Suprapubic skin (tissue), 4 donors: ENCODE measurements at regions not wholly inside any gene's neighbourhood (a gene's known extent, or its start where the extent isn't known, plus 50 kb on each side); places are given as distances from the start of the nearest gene placed in this dataset.

Experiments
- DNase-seq, 2 donors: peaks; one replicate each; pipeline ENCODE4 v3.0.0-alpha.2; 2019; ENCODE audit warnings: low spot score in 2 of 2
- H3K27ac ChIP-seq: fragments of 200-600 bp; sonication (generic); one replicate; pipeline ENCODE4 v1.5.1; 2019
- H3K27me3 ChIP-seq: fragments of 200-600 bp; sonication (generic); one replicate; pipeline ENCODE4 v1.5.1; 2019
- H3K36me3 ChIP-seq: fragments of 200-600 bp; sonication (generic); one replicate; pipeline ENCODE4 v1.5.1; 2019
- H3K4me1 ChIP-seq: fragments of 200-600 bp; sonication (generic); one replicate; pipeline ENCODE4 v1.5.1; 2019
- H3K4me3 ChIP-seq: fragments of 200-600 bp; sonication (generic); one replicate; pipeline ENCODE4 v1.5.1; 2019; ENCODE audit warnings: mild to moderate bottlenecking
- H3K9me3 ChIP-seq: fragments of 200-600 bp; sonication (generic); one replicate; pipeline ENCODE4 v1.5.1; 2019
- EP300 ChIP-seq: sonication (generic); formaldehyde crosslinking; IDR thresholded peaks from one replicate; pipeline ENCODE4 v1.6.1; 2017; ENCODE audit warnings: antibody characterized with exemption
- POLR2A ChIP-seq, 2 donors: fragments of 450-650 bp; IDR thresholded peaks; one replicate each; pipeline ENCODE4 v1.6.1; 2017; ENCODE audit warnings: antibody characterized with exemption in 2 of 2, mild to moderate bottlenecking in 2 of 2, moderate library complexity in 2 of 2
- POLR2AphosphoS5 ChIP-seq, 3 donors: sonication (generic); formaldehyde crosslinking; IDR thresholded peaks; one replicate each; pipeline ENCODE4 v1.6.1; 2017; ENCODE audit warnings: antibody characterized with exemption in 3 of 3
- WGBS: methylation state at CpG from one replicate; pipeline ENCODE4 v1.1.5; 2018; 5-methylcytosine and 5-hydroxymethylcytosine counted together
- TF ChIP-seq, protein P1 (sequence below), 2 donors: fragments of 200-600 bp in 1 of 2; fragments of 450-650 bp in 1 of 2; sonication (generic) in 1 of 2; IDR thresholded peaks; one replicate each; pipeline ENCODE4 v1.5.1; 2016 to 2019; ENCODE audit warnings: antibody characterized with exemption in 2 of 2, mild to moderate bottlenecking in 1 of 2, moderate library complexity in 1 of 2

- H3K36me3 ChIP-seq = no peaks in the 10 kb centered on the region
- H3K4me1 ChIP-seq = peaks cover 12% of the 10 kb centered on the region
- H3K4me3 ChIP-seq = no peak overlapping the region
- H3K9me3 ChIP-seq = no peaks in the 10 kb centered on the region
- H3K27ac ChIP-seq = no peak overlapping the region
- H3K27me3 ChIP-seq = no peaks in the 10 kb centered on the region
- TF ChIP-seq POLR2A (IDR thresholded peaks at IDR 0.05) = no peak
- TF ChIP-seq, protein P1, sequence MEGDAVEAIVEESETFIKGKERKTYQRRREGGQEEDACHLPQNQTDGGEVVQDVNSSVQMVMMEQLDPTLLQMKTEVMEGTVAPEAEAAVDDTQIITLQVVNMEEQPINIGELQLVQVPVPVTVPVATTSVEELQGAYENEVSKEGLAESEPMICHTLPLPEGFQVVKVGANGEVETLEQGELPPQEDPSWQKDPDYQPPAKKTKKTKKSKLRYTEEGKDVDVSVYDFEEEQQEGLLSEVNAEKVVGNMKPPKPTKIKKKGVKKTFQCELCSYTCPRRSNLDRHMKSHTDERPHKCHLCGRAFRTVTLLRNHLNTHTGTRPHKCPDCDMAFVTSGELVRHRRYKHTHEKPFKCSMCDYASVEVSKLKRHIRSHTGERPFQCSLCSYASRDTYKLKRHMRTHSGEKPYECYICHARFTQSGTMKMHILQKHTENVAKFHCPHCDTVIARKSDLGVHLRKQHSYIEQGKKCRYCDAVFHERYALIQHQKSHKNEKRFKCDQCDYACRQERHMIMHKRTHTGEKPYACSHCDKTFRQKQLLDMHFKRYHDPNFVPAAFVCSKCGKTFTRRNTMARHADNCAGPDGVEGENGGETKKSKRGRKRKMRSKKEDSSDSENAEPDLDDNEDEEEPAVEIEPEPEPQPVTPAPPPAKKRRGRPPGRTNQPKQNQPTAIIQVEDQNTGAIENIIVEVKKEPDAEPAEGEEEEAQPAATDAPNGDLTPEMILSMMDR (IDR thresholded peaks at IDR 0.05) = no peak
- no peak for TF ChIP-seq EP300
- TF ChIP-seq POLR2AphosphoS5 (IDR thresholded peaks at IDR 0.05) = no peak
- 84% methylated on average over 6 of the region's 6 CpGs for WGBS
- DNase-seq = no peak
Measured at GRCh38 chr10:113986316-113986715, 57.4 kb upstream of the ADRB1 start.

DNA sequence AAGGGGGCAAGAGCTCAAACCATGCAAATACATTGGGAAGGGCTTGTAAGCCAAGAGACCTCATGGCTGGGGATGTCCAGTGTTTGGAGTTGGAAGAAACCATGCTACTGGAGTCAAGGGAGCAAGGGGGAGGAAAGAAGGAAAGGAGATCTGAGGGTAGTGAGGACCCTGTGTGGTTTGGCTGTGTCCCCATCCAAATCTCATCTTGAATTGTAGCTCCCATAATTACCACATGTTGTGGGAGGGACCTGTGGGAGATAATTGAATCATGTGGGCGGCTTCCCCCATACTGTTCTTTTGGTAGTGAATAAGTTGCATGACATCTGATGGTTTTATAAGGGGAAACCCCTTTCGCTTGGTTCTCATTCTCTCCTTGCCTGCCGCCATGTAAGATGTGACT lies 56.5 kb upstream of the ADRB1 start:
- TF ChIP-seq POLR2A (IDR thresholded peaks at IDR 0.05) = no peak
- TF ChIP-seq POLR2AphosphoS5 (IDR thresholded peaks at IDR 0.05) = no peak
- TF ChIP-seq, protein P1 (IDR thresholded peaks at IDR 0.05) = no peak
- no peak for TF ChIP-seq EP300
- DNase-seq = no peak
- H3K36me3 ChIP-seq = no peaks in the 10 kb centered on the region
- H3K27me3 ChIP-seq = no peaks in the 10 kb centered on the region
- H3K9me3 ChIP-seq = no peaks in the 10 kb centered on the region
- 96% methylated on average over 3 of the region's 3 CpGs for whole genome bisulfite sequencing
- H3K4me3 ChIP-seq = no peak overlapping the region
- H3K4me1 ChIP-seq = peaks cover 12% of the 10 kb centered on the region
- H3K27ac ChIP-seq = no peak overlapping the region

DNA sequence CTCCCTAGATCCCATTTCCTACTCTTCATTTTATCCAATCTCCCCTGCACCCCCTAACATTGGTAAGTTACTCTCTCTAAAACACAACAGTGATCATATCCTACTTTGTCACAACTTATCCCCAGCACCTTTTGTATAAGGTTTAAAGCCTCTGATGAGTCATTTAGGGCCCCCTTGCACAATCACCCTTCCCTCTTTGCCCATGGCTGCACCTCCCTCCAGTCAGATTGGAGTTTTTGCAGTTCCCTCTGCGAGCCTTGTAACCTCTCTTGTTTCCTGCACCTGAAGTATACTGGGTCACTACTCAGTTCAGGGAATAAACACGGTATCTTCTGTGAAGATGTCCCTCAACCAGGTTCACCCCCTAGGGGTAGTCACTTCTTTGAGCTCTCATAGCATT lies 55.9 kb upstream of the ADRB1 start:
- no peak overlapping the region for H3K4me3 ChIP-seq
- TF ChIP-seq, protein P1 (IDR thresholded peaks at IDR 0.05) = no peak
- TF ChIP-seq POLR2A (IDR thresholded peaks at IDR 0.05) = no peak
- no peak for TF ChIP-seq EP300
- TF ChIP-seq POLR2AphosphoS5 (IDR thresholded peaks at IDR 0.05) = no peak
- H3K36me3 ChIP-seq = no peaks in the 10 kb centered on the region
- H3K27ac ChIP-seq = no peak overlapping the region
- H3K27me3 ChIP-seq = no peaks in the 10 kb centered on the region
- no peak for DNase-seq
- WGBS = 83% methylated on average over 2 of the region's 2 CpGs
- H3K9me3 ChIP-seq = no peaks in the 10 kb centered on the region
- H3K4me1 ChIP-seq = peaks cover 10% of the 10 kb centered on the region

- no peak overlapping the region for H3K4me3 ChIP-seq
- TF ChIP-seq, protein P1 (IDR thresholded peaks at IDR 0.05) = no peak
- no peak for TF ChIP-seq EP300
- TF ChIP-seq POLR2A (IDR thresholded peaks at IDR 0.05) = no peak
- TF ChIP-seq POLR2AphosphoS5 (IDR thresholded peaks at IDR 0.05) = no peak
- no peaks in the 10 kb centered on the region for H3K36me3 ChIP-seq
- no peaks in the 10 kb centered on the region for H3K9me3 ChIP-seq
- WGBS = 88% methylated on average over 3 of the region's 3 CpGs
- no peaks in the 10 kb centered on the region for H3K27me3 ChIP-seq
- peaks cover 5% of the 10 kb centered on the region for H3K4me1 ChIP-seq
- H3K27ac ChIP-seq = no peak overlapping the region
- no peak for DNase-seq
Measured at GRCh38 chr10:113988535-113988934, 55.1 kb upstream of the ADRB1 start.

GRCh38 chr10:113991091-113991860 lies 52.4 kb upstream of the ADRB1 start:
- no peak overlapping the region for H3K4me3 ChIP-seq
- 89% methylated on average over 10 of the region's 11 CpGs for WGBS
- no peak for DNase-seq

More at GRCh38 chr10:113991091-113991860, 52.4 kb upstream of the ADRB1 start:
- Histone ChIP-seq H3K27ac (no peak overlapping the region), H3K36me3 (no peaks in the 10 kb centered on the region), H3K4me1 (peaks cover 16% of the 10 kb centered on the region), H3K9me3 (no peaks in the 10 kb centered on the region), H3K27me3 (no peaks in the 10 kb centered on the region)
- TF ChIP-seq POLR2AphosphoS5 (IDR thresholded peaks at IDR 0.05) (no peak), POLR2A (IDR thresholded peaks at IDR 0.05) (no peak), EP300 (no peak)
- TF ChIP-seq, protein P1 (IDR thresholded peaks at IDR 0.05) = no peak
